HG03060 (cell line): ENCODE measurements at regions not wholly inside any gene's neighbourhood (a gene's known extent, or its start where the extent isn't known, plus 50 kb on each side); places are given as distances from the start of the nearest gene placed in this dataset.
"Not testable (repeated sequence)": the region's sequence is repeated elsewhere in the genome, so short reads cannot be mapped to it uniquely, and the experiment has no call there.

ENCODE experiments used
- ATAC-seq: cut with Tn5 transposase; IDR thresholded peaks from one replicate; pipeline ENCODE4 v1.9.1; 2021; ENCODE audit warnings: low read depth, moderate number of reproducible peaks; ENCODE audit not compliant: unreplicated experiment

DNA sequence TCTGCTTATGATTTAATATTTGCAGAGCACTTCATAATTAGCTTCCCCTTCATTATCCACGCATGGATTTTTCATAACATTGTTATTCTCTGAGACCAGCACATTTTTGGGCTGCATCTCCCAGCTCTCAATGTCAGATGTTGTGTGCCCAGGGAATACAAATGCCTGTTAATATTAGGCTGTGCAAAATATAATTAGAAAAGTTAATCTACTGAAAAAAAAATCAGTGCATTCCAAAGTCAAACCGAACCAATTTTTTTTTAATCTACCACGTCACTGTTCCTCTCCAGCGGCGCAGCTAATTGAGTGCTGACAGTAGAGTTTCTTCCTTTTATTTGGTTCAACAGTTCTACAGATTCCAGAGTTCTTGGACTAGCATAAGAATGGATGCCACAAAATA, 191.0 kb upstream of the RGS6 start:
- ATAC-seq, result no peak

DNA sequence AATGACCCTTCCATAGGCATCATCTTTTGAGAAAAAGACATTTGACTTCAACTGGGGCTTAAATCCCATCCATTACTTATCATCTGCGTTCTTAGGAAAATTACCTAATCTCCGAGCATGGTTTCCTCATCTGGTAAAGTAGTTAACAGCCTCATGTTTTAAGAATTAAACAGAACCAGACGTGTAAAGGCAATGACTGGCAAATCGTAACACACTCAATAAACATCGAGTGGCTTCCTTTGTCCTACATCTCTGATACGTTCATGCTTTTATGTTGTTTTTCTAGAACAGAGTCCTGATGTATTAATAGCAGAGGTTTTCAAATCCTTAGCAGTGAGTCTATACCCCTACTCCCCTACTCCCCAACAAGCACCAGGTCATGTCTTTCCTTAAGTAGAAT, 189.7 kb upstream of the RGS6 start:
- no peak for ATAC-seq

DNA sequence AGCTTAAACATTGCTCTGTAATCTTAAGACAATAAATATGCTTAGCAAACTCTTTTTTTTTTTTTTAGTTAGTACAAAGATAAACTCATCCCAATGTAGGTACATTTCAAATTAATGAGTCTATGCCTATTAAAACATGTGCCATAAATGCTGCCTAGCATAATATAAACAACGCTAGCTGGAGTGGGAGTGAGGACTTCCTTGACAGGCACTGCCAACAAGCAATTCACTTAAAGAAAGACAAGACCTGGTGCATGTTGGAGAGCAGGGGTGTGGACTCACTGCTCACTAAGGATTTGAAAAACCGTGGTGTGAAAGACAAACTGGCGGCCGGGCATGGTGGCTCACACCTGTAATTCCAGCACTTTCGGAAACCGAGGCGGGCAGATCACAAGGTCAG, 187.2 kb upstream of the RGS6 start:
- no peak for ATAC-seq

DNA sequence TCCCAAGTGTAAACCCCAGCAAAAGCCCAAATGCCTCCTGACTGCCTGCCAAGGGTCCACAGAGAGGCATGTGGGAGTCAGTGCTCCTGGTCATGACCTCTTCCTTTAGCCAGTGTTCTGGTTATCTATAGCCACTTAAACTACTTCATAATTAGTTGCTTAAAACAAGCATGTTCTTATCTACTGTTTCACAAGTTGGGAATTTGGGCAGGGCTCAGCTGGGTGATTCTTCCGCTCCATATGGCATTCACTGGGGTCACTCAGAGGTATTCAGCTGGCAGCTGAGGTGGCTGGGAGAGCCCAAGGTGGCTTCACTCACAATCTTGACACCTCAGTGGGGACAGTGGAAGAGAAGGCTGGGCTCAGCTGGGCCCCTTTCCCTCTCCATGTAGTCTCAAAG, 184.0 kb upstream of the RGS6 start:
- no peak for ATAC-seq

DNA sequence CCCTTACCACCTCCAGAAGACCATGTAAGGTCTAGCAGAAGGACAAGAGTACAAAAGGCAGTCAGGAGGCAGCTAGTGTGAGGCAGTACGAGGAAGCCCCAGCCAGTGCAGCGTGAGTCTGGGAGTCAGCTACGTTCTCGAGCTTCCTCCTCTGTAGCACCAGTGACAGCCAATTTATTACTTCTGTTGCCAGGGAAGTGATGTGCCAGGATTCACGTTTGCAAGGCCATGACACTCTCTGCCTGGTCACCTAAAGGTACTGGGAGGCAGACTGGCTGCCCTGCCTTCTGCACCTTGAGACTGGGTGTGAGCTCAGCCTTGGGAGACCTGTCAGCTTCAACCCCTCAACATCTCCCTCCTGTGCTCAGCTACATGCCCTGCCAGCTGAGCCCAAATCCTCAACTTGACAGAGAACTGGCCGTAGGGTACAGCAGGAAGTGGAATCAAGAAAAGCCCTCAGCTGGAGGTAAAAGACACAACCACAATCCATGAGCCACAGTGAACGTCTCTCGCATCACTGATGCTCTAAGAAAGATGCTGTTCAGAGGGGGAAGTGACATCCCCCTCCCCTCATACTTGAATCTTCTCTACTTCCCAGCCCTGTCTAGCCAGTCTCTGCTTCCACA, 182.5 kb upstream of the RGS6 start:
- no peak for ATAC-seq

DNA sequence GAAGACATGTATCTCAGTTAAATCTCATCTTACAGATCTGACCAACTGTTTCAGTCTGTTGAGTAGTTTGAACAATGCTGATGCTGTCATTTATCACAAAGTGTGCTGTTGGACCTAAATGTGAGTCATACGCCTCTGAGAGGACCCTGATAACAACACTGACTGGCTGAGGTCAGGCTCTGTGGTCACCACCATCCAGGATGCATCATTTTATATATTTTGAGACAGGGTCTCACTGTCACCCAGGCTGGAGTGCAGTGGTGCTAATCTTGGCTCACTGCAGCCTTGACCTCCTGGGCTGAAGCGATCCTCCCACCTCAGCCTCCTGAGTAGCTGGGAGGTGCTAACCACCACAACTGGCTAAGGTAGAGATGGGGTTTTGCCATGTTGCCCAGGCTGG, 181.0 kb upstream of the RGS6 start:
- no peak for ATAC-seq

DNA sequence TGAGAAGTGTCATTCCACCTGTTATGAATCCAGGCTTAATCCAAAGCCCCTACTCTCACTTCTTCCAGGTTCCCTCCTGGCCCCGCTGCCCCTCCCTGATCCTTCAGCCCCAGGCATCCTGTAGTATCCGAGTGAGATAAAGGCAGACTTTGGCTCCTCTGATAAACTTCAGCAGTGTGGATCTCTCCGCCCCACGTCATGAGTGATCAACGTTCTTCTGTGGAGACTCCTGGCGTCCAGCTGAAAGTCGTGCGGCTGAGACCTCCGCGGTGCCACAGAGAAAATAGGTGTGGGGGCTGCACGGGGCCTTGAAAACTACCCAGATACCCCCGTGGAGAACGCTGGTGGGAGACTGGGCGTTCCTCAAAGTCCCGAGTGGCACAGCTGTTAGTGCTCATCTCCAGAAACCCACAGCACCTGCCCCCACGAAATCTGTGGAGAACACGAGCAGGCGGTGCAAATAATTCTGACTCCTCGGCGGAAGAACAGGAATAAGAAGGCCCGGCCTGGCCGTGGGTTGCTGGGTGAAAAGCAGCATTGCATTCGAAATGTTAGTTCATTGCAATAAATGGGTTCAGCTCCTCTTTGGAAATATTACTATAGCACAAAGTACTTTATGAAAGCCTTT, 180.0 kb upstream of the RGS6 start:
- ATAC-seq, result no peak

DNA sequence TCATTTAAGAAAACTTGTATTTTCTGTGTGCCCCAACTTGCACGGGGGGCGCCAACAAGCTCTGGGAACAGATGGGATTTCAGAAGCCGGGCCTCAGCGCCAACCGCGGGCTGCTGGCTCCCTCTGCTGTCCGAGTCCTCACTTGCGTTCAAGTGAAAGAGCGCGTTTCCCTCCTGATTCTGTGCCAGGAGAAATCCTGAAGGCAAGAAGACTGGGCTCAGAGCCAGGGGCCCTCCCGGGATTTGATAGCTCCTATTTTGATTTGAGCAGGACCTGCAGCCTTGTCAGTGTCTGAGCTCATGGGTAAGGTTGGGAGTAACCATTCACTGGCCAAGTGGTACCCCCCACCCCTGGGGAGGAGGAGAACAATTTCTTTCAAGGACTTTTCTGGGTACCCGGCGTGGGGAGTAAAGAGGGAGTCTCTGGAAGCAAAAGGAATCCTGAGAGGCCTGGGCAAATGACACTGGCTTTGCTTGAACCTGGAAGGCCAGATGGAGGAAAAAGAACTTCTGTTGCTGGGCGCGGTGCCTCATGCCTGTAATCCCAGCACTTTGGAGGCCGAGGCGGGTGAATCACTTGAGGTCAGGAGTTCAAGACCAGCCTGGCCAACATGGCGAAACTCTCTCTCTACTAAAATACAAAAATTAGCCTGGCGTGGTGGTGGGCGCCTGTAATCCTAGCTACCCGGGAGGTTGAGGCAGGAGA, 179.0 kb upstream of the RGS6 start:
- ATAC-seq, result no peak

DNA sequence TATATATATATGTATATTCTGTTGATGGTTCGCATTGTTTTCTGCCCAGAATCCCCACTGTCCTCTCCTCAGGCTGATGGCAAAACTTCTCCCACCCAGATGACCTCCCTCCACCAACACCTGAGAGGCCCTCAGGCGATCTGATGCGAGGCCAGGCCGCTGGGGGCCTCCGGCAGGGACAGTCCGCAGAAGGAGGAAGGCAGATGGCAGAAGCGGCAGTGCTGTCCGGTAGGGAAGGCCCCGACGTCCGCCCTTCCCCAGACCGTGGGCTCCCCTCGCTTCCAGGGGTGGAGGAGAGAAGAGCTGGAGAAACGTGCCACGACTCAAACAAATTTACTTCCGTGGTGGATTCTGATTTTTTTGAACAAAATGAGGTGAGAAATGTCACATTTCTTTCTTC, 178.3 kb upstream of the RGS6 start:
- no peak for ATAC-seq

DNA sequence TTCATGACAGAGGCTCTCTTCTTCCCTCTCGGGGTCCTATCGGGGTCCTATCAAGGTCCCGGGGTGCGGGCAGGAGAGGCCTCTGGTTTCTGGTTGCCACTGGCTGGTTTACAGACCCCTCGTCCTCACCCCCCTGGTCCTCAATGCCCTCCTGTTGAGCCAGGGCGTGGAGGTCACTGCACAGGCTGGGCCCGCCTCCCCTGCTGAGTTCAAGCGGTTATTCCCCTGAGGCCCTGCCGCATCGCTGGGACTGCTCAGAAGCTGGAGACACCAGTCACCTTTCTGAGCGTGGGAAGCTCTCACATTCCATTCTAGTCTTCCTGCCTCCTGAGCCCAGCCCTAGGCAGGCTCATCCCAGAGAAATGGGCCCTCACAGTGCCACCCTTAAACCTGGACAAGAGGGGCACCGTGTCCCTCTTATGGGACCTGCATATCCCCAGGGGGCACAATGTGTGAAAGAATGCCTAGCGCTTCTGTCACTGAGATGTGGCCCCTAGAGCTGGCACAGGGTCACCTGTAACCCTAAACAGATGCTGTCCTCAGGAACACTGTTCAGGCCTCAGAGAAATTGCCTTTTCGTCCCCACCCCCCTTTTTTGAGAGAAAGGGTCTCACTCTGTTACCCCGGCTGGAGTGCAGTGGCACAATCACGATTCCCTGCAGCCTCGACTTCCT, 177.7 kb upstream of the RGS6 start:
- ATAC-seq, result no peak

DNA sequence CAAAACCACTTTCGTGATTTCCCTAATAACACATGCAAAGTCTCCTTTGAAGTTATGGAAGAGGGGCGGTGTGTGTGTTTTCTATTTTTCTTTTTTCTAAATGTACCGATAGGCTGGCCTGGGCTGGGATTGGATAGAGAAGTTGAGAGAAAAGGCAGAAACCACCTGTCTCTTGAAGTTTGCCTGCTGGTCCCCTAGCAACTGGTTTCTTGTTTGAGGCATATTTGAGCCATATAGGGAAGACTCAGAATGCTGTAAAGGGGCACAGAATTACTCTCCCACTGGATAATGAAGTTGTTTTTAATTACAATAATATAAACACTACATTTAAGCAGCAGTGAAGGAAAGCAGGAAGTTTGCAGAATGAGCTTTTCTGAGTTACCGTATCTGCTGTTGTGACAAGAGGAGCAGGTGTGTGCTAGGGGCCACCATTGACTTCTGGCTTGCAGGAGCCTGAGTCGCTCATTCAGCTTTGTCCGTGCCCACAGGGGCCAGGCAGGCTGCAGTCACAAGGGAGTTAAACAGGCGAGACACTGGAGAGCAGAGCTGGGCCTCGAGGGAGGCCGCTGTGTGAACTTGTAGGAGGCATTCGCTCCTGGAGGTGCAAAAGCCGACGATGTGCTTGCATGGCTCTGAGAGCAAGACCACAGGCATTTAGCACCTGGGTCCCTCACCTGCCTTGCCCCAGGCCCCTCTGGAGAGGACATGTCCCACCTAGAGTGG, 173.8 kb upstream of the RGS6 start:
- no peak for ATAC-seq

DNA sequence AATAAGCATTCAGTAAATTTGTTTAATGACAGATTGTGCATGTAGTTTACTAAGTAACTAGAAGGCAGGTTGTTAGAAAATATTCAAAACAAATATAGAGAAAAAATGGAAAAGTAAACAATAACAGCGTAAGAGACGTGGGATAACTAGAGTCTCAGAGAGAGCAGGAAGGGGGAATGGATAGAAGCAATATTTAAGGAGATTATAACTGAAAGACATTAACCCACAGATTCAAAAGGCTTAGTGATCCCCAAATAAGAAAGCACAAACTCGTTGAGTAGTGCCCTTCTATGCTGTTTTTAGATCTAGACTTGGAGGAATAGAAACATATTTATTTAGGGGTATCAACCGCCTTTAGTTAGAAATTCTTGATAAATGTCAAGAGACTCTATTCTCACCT, 169.7 kb upstream of the RGS6 start:
- no peak for ATAC-seq

DNA sequence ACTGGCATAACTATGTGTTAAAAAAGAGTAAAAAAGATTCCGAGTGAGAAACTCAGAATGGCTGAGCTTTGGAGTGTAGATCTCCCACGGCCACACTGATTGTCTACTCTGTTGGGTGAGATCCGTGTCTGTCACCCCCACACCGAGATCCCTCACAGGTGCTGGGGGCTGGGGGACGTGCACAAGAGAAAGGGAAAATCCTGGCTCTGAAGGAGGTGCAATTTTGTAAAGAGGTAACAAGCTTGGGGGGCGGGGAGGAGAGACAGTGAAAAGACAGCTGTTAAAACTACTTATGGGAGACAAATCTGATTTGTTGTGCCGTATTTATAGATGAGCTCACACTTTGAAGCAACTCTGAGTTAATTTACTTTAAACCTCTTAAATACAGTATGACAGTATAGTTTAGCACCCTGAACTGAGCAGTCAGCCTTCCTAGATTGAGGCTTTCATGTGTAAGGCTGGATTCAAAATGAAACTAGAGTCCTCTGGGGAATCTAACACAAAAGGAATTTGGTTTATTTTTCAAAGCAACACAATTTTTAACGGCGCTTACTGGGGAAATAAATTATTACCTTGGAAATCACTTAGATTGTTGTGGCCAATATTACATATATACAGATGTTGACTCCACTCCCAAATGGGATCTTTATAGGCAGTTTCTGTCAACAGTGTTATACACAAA, 167.4 kb upstream of the RGS6 start:
- no peak for ATAC-seq

DNA sequence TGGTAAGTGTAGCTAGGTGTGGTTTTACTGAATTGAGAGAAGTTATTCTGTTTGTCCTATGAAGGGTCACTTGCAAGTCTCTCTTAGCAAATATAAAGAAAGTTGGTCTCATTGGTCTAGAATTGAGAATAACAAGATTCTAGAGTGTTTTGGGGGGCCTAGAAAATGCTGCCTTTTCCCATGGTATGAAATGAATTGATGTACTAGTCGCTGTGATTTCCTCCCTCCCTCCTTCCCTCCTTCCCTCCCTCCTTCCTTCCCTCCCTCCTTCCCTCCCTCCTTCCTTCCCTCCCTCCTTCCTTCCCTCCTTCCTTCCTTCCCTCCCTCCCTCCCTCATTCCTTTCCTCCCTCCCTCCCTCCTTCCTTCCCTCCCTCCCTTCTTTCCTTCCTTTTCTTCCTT, 166.7 kb upstream of the RGS6 start:
- ATAC-seq, result no peak

DNA sequence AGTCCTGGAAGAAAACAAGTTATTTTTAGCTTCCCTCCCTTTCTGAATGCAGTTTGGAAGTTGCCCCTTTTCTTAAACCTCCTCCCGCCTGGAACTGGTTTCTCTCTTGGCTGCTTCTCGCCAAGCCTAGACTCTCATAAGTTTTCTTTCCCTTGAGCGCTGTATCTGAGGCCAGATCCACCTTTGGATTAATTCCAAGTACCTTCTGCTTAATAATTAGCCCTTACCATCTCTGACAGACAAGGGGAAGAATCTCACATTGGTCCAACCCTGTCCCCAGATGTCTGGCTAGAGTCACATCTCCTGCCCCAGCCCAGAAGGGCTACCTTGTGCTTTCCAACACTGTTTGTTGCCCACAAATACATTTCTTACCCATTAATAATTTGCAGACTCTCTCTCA, 161.8 kb upstream of the RGS6 start:
- no peak for ATAC-seq

DNA sequence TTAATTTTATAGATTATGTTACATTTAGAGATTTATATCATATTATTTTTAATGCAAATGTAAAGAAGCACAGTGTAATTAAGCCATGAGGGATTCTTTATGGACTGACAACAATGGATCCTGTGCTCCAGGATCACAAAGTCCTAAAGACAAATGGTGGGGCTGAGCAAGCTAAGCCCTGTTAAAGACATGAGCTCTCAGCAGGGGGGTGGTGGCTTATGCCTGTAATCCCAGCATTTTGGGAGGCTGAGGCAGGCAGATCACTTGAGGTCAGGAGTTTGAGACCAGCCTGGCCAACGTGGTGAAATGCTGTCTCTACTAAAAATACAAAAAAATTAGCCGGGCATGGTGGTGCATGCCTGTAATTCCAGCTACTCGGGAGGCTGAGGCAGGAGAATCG, 160.8 kb upstream of the RGS6 start:
- ATAC-seq, result not testable (repeated sequence)

DNA sequence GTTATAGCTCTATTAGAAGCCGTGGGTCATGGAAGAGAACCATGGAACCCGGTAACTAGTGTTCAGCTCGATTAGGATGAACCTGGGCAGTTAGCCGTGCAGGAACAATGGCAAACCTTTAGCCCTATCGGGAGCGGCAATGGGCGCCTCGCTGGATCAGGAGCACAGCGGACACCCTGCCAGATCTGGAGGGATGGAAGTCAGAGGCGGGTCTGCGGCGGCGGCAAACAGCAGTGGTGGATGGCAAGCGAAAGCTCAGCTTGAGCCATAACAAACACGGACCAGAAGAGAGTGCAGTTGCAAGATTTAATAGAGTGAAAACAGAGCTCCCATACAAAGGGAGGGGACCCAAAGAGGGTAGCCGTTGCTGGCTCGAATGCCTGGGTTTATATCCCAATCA, 160.2 kb upstream of the RGS6 start:
- ATAC-seq, result not testable (repeated sequence)

DNA sequence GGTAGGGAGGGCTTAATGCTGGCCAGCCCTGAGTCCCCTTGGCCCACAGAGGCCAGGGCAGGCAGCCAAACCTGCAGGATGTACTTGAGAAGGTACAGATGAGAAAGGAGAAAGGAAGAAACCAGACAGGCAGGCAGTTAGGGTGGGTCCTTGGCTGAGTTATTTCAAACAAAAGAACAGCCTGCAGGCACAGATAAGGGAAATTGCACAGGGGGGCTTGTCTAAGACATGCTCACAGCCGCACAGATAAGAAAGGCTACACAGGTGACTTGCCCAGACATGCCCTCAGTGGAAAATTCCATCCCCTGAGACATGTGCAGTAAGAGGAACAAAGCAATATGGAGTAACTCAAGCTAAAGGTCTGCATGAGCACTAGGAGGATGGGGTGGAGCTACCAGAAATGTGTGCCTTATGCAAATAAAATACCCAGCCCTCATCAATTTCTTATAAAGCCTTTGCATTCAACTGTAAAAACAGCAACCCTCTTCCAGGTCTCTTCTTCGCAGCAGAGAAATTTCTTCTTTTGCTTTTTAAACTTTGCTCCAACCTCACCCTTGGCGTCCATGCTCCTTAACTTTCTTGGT, 158.2 kb upstream of the RGS6 start:
- ATAC-seq, result no peak

DNA sequence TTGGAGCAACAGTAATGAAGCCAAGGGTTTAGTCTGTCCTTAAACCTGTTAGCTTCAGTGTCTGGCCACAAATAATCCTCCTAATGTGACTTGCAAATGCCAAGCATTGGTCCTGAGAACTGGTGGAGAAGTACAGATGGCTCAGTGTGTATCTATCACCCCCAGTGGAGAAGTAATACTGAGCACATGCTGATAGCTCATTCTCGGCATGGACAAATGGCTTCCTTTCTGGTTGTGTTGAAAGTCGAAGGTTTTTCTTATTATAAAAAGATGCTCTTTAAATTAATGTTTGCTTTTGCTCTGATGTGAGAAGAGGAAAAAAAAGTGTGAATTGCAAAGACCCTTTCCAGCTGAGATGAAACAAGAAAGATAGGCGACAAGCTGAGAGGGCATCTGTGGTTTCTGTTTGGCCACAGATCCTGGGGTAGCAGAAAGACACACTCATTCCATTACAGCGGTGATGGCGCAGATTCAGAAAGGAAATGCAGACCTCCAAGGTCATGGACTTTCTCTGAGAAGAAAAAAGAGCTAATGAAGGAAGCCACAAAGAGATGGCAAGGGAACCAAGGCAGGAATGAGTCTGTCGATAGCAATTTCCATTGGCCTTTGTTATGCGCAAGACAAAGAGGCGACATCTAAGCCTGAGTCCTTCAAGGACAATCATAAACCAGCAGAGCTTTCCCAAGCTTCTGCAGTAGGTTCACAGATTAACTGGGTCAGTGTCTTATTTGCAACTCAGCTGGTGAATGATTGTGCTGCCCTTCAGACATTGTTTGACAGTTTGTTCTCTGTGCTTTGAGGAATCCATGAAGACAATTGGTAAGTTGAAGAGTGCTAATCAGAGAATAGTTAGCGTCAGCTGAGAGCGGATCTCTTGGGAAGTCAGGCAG, 155.5 kb upstream of the RGS6 start:
- ATAC-seq, result no peak
